ENCODE measurements at regions not wholly inside any gene's neighbourhood (a gene's known extent, or its start where the extent isn't known, plus 50 kb on each side); places are given as distances from the start of the nearest gene placed in this dataset.
"Not testable (repeated sequence)": the region's sequence is repeated elsewhere in the genome, so short reads cannot be mapped to it uniquely, and the experiment has no call there.

- no peak for DNase-seq (ENCODE audit: insufficient read length, low spot score)
- TF ChIP-seq TAF1 (IDR thresholded peaks at IDR 0.05; ENCODE audit: low read depth, low read length) (no peak), SPI1 (IDR thresholded peaks at IDR 0.05; ENCODE audit: low read depth, low read length) (no peak), POLR2AphosphoS5 (IDR thresholded peaks at IDR 0.05; ENCODE audit: low read depth, low read length) (no peak), PAX5 (IDR thresholded peaks at IDR 0.05; ENCODE audit: insufficient read depth, low read length, severe bottlenecking) (no peak), POU2F2 (IDR thresholded peaks at IDR 0.05; ENCODE audit: low read depth, low read length) (no peak), POLR2A (IDR thresholded peaks at IDR 0.05; ENCODE audit: low read depth, low read length) (no peak)
Observed at GRCh38 chr2:12624905-12625598, 91.7 kb upstream of the TRIB2 start.

GRCh38 chr2:12628541-12628940 lies 88.2 kb upstream of the TRIB2 start:
- not testable (repeated sequence) for DNase-seq (ENCODE audit: insufficient read length, low spot score); FAIRE-seq

More at GRCh38 chr2:12624905-12625598, 91.7 kb upstream of the TRIB2 start:
- FAIRE-seq = no peak

- TF ChIP-seq POLR2AphosphoS5 (IDR thresholded peaks at IDR 0.05; ENCODE audit: low read depth, low read length) (no peak), TAF1 (IDR thresholded peaks at IDR 0.05; ENCODE audit: low read depth, low read length) (no peak), POLR2A (IDR thresholded peaks at IDR 0.05; ENCODE audit: low read depth, low read length) (no peak), POU2F2 (IDR thresholded peaks at IDR 0.05; ENCODE audit: low read depth, low read length) (no peak), PAX5 (IDR thresholded peaks at IDR 0.05; ENCODE audit: insufficient read depth, low read length, severe bottlenecking) (no peak), SPI1 (IDR thresholded peaks at IDR 0.05; ENCODE audit: low read depth, low read length) (no peak)
- FAIRE-seq (no peak), DNase-seq (ENCODE audit: insufficient read length, low spot score) (no peak)
Observed at GRCh38 chr2:12636837-12637581, 79.7 kb upstream of the TRIB2 start.

GRCh38 chr2:12637754-12638153 lies 79.0 kb upstream of the TRIB2 start:
- TF ChIP-seq POLR2A (IDR thresholded peaks at IDR 0.05; ENCODE audit: low read depth, low read length) (no peak), POLR2AphosphoS5 (IDR thresholded peaks at IDR 0.05; ENCODE audit: low read depth, low read length) (no peak), PAX5 (IDR thresholded peaks at IDR 0.05; ENCODE audit: insufficient read depth, low read length, severe bottlenecking) (no peak), POU2F2 (IDR thresholded peaks at IDR 0.05; ENCODE audit: low read depth, low read length) (no peak), SPI1 (IDR thresholded peaks at IDR 0.05; ENCODE audit: low read depth, low read length) (no peak), TAF1 (IDR thresholded peaks at IDR 0.05; ENCODE audit: low read depth, low read length) (no peak)
- FAIRE-seq (no peak), DNase-seq (ENCODE audit: insufficient read length, low spot score) (no peak)

GRCh38 chr2:12641441-12641840 lies 75.3 kb upstream of the TRIB2 start:
- FAIRE-seq = no peak
- no peak for TF ChIP-seq PAX5 (IDR thresholded peaks at IDR 0.05; ENCODE audit: insufficient read depth, low read length, severe bottlenecking)
- no peak for TF ChIP-seq SPI1 (IDR thresholded peaks at IDR 0.05; ENCODE audit: low read depth, low read length)
- no peak for TF ChIP-seq POLR2AphosphoS5 (IDR thresholded peaks at IDR 0.05; ENCODE audit: low read depth, low read length)
- no peak for TF ChIP-seq POLR2A (IDR thresholded peaks at IDR 0.05; ENCODE audit: low read depth, low read length)
- TF ChIP-seq POU2F2 (IDR thresholded peaks at IDR 0.05; ENCODE audit: low read depth, low read length) = no peak
- no peak for TF ChIP-seq TAF1 (IDR thresholded peaks at IDR 0.05; ENCODE audit: low read depth, low read length)
- DNase-seq (ENCODE audit: insufficient read length, low spot score) = no peak

DNA sequence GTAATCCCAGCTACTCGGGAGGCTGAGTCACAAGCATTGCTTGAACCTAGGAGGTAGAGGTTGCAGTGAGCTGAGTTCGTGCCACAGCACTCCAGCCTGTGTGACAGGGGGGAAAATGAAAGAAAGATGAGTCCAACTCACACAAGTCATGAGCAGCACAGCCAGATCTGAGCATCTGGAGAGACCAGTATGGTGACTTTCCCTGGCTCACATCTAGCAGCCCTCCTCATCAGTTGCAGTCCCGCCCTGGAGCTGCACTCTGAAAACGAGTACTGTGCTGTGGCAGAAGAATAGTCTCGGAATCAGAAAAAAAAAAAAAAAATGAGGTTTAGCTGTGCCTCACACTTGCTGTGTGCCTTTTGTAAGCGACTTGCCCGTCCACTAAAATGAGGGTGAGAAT lies 74.4 kb upstream of the TRIB2 start:
- DNase-seq (ENCODE audit: insufficient read length, low spot score) (no peak), FAIRE-seq (no peak)
- no peak for TF ChIP-seq TAF1 (IDR thresholded peaks at IDR 0.05; ENCODE audit: low read depth, low read length)
- no peak for TF ChIP-seq SPI1 (IDR thresholded peaks at IDR 0.05; ENCODE audit: low read depth, low read length)

DNA sequence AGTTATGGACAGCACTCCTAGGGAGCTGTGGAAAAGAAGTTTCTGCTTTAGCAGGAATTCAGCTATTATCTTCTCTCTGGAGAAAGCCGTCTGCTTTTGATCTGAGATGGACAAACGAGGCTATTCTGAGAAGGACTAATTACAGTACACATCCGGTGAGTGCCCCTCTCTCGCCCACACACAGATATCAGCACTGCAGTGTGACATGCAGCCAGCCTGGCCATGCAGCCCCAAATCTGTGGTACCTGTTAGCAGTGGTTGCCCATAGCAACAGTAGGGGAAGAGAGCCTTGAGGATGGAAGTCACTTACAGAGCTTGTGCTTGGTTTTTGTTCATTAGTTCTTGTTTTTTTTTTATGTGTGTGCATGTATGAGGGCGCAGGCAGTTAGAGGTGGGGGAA lies 73.9 kb upstream of the TRIB2 start:
- FAIRE-seq (no peak), DNase-seq (ENCODE audit: insufficient read length, low spot score) (no peak)
- TF ChIP-seq POU2F2 (IDR thresholded peaks at IDR 0.05; ENCODE audit: low read depth, low read length) (no peak), PAX5 (IDR thresholded peaks at IDR 0.05; ENCODE audit: insufficient read depth, low read length, severe bottlenecking) (no peak), POLR2A (IDR thresholded peaks at IDR 0.05; ENCODE audit: low read depth, low read length) (no peak), TAF1 (IDR thresholded peaks at IDR 0.05; ENCODE audit: low read depth, low read length) (no peak), POLR2AphosphoS5 (IDR thresholded peaks at IDR 0.05; ENCODE audit: low read depth, low read length) (no peak), SPI1 (IDR thresholded peaks at IDR 0.05; ENCODE audit: low read depth, low read length) (no peak)

- TF ChIP-seq TAF1 (IDR thresholded peaks at IDR 0.05; ENCODE audit: low read depth, low read length) (no peak), SPI1 (IDR thresholded peaks at IDR 0.05; ENCODE audit: low read depth, low read length) (no peak), POU2F2 (IDR thresholded peaks at IDR 0.05; ENCODE audit: low read depth, low read length) (no peak), POLR2A (IDR thresholded peaks at IDR 0.05; ENCODE audit: low read depth, low read length) (no peak), POLR2AphosphoS5 (IDR thresholded peaks at IDR 0.05; ENCODE audit: low read depth, low read length) (no peak), PAX5 (IDR thresholded peaks at IDR 0.05; ENCODE audit: insufficient read depth, low read length, severe bottlenecking) (no peak)
- FAIRE-seq (no peak), DNase-seq (ENCODE audit: insufficient read length, low spot score) (no peak)
Observed at GRCh38 chr2:12649602-12650400, 66.9 kb upstream of the TRIB2 start.

DNA sequence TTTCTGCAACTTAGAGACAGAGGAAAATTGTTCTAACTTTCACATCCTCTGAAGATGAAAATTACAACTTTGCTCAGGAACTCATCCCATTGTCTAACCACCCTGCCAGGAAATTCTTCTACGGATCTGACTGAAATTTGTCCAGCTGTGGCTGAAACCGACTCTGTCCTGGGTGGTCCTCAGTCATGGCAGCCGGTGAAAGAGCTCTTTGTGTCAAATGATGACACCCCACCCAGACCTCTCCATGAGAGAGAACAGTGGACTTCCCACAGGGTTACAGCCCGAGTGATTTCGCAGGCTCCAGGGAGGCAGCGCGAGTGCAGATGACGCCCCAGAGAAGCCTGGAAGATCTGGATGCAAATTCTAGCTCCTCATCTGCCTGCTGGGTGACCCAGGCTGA lies 65.1 kb upstream of the TRIB2 start:
- no peak for DNase-seq (ENCODE audit: insufficient read length, low spot score)
- no peak for TF ChIP-seq SPI1 (IDR thresholded peaks at IDR 0.05; ENCODE audit: low read depth, low read length)
- no peak for TF ChIP-seq POU2F2 (IDR thresholded peaks at IDR 0.05; ENCODE audit: low read depth, low read length)
- no peak for TF ChIP-seq PAX5 (IDR thresholded peaks at IDR 0.05; ENCODE audit: insufficient read depth, low read length, severe bottlenecking)
- no peak for TF ChIP-seq POLR2A (IDR thresholded peaks at IDR 0.05; ENCODE audit: low read depth, low read length)
- no peak for TF ChIP-seq POLR2AphosphoS5 (IDR thresholded peaks at IDR 0.05; ENCODE audit: low read depth, low read length)
- no peak for TF ChIP-seq TAF1 (IDR thresholded peaks at IDR 0.05; ENCODE audit: low read depth, low read length)
- no peak for FAIRE-seq
